GM12878 (cell line): ENCODE measurements at regions not wholly inside any gene's neighbourhood (a gene's known extent, or its start where the extent isn't known, plus 50 kb on each side); places are given as distances from the start of the nearest gene placed in this dataset.

Experiments used
- ATAC-seq: fragments of 200-7000 bp; cut with Tn5 transposase; 3 replicates; pipeline ENCODE4 v1.9.1; 2020; ENCODE audit warnings: mild to moderate bottlenecking, moderate library complexity
- BruUV-seq: library from RNA; stranded (reverse); fragments of 400-500 nt; replicated peaks from 2 replicates; lab custom pipeline; 2021; lab: Mats Ljungman, UMichigan
- CTCF ChIA-PET: fragments of 300-600 bp; sonication (Branson Sonifier 250); formaldehyde crosslinking; extraction: SDS; loops from one replicate; lab custom pipeline; 2021; ENCODE audit warnings: inconsistent platforms; lab: Yijun Ruan, JAX
- POLR2A ChIA-PET: fragments of 350-600 bp; formaldehyde crosslinking; extraction: SDS; loops from one replicate; lab custom pipeline; 2021; ENCODE audit warnings: inconsistent platforms; lab: Charles Lee
- RAD21 ChIA-PET: fragments of 300-600 bp; sonication (Branson Sonifier 250); formaldehyde crosslinking; loops from one replicate; lab custom pipeline; 2023; ENCODE audit warnings: antibody characterized with exemption; ENCODE audit not compliant: unreplicated experiment; lab: Charles Lee
- SMC1A ChIA-PET: fragments of 300-600 bp; sonication (Branson Sonifier 250); formaldehyde crosslinking; loops from one replicate; lab custom pipeline; 2023; ENCODE audit not compliant: unreplicated experiment, uncharacterized antibody; lab: Charles Lee
- DNase-seq: peaks from one replicate; pipeline ENCODE4 v3.0.0-alpha.2; 2011; ENCODE audit warnings: low read depth, low spot score
- FAIRE-seq: peaks from 3 replicates; lab custom pipeline; 2011; peaks lifted over from hg19 to GRCh38; lab: Jason Lieb, UNC
- H2AFZ ChIP-seq: 2 replicates; pipeline ENCODE4 v1.6.0; 2011; ENCODE audit warnings: low read depth, low read length, control low read depth; ENCODE audit not compliant: control insufficient read depth
- H3K27ac ChIP-seq: 2 replicates; pipeline ENCODE4 v1.5.1; 2011; ENCODE audit warnings: control low read depth; ENCODE audit not compliant: control insufficient read depth, insufficient read depth
- H3K27me3 ChIP-seq, 2 experiments: replicated peaks in 1 of 2; 2 replicates each; pipeline versions ENCODE4 v1.6.0 to v1.6.1; 2011; ENCODE audit warnings: low read length in 1 of 2; ENCODE audit not compliant: control insufficient read depth in 2 of 2, insufficient read depth in 2 of 2
- H3K36me3 ChIP-seq, 2 experiments: 2 replicates each; pipeline ENCODE4 v1.5.1; 2011; ENCODE audit warnings: low read length in 1 of 2; ENCODE audit not compliant: control insufficient read depth in 2 of 2, insufficient read depth in 2 of 2
- H3K4me1 ChIP-seq: 2 replicates; pipeline ENCODE4 v1.6.1; 2011; ENCODE audit warnings: mild to moderate bottlenecking, low read length, moderate library complexity, mixed read lengths; ENCODE audit not compliant: control insufficient read depth, insufficient read depth
- H3K4me2 ChIP-seq: 2 replicates; pipeline ENCODE4 v1.6.0; 2011; ENCODE audit warnings: control low read depth; ENCODE audit not compliant: control insufficient read depth, insufficient read depth
- H3K4me3 ChIP-seq: fragments of 200-600 bp; sonication (generic); 2 replicates; pipeline ENCODE4 v1.5.1; 2016
- H3K79me2 ChIP-seq: 2 replicates; pipeline ENCODE4 v1.6.0; 2011; ENCODE audit warnings: low read length; ENCODE audit not compliant: control insufficient read depth, insufficient read depth
- H3K9ac ChIP-seq: 2 replicates; pipeline ENCODE4 v1.8.0; 2011; ENCODE audit warnings: low read length, control low read depth, mixed read lengths; ENCODE audit not compliant: control insufficient read depth, insufficient read depth
- H3K9me3 ChIP-seq: replicated peaks from 3 replicates; pipeline ENCODE4 v1.5.1; 2011; ENCODE audit warnings: mild to moderate bottlenecking, low read length; ENCODE audit not compliant: control insufficient read depth, insufficient read depth
- H4K20me1 ChIP-seq: 2 replicates; pipeline ENCODE4 v1.6.0; 2011; ENCODE audit not compliant: control insufficient read depth, insufficient read depth
- PAX8 ChIP-seq: fragments of 450-650 bp; IDR thresholded peaks from 2 replicates; pipeline ENCODE4 v1.6.1; 2017; ENCODE audit warnings: mild to moderate bottlenecking, moderate library complexity
- WGBS: methylation state at CpG from one replicate; pipeline ENCODE4 v1.1.6; 2016; ENCODE audit warnings: low lambda C conversion rate; ENCODE audit not compliant: insufficient replicate concordance, insufficient coverage; ENCODE audit errors: missing lambda C conversion rate; 5-methylcytosine and 5-hydroxymethylcytosine counted together
- in situ Hi-C: fragments of 300-500 bp; cut with MboI; formaldehyde crosslinking; loops from 9 replicates; pipeline ENCODE4 v1.14.3; 2018; ENCODE audit warnings: mixed read lengths
- intact Hi-C: fragments of 100-400 bp; cut with micrococcal nuclease; formaldehyde crosslinking; loops from one replicate; pipeline ENCODE4 v1.14.2; 2022; ENCODE audit not compliant: unreplicated experiment
- TF ChIP-seq, protein P1 (sequence below): IDR thresholded peaks from 2 replicates; pipeline ENCODE4 v1.6.1; 2012; ENCODE audit warnings: improper control_type of control experiment, low read depth, low read length; ENCODE audit not compliant: insufficient replicate concordance

DNA sequence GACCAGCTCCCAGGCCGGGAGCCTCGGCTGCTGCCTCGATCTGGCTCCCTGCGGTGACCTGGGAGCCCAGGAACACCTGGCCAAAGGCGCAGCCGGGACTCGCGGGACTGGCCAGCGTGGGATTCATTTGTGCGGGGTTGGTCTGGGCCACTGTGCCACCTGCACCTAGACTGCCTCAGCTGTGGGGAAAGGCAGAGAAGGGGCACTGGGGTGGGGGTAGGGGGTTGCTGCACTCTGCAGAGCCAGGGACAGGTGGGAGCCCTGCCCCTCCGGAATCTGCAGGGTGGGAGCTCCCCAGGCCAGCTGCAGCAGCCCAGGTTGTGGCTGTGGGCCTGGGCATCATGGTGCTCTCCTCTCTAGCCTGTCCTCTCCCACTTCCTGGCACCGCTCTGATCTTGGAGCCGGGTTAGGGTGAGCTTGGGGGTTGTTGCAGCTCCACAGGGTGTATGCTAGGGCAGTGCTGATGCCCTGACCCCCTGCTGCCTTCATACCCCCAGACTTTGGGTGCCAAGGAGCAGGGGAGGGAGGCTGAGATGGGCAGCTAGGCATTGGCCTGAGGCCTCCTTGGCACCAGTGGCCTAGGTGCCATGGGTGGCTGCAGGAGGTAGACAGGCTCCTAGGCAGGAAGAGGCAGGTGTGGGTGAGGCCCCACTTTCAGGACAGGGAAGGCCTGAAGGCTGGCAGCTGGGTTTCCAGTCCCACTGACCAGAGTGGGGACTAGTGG lies 57.5 kb upstream of the ETV3 start:
- intact Hi-C loops = loop anchor here (5.0 kb wide), 1 partner anchor 112 kb away; no protein-coding TSS in a partner anchor
- CTCF ChIA-PET = interaction anchor here (0.8 to 20.2 kb wide), 45 partner anchors 8 to 393 kb away, joined by 3 to 349 read pairs (median 6); no protein-coding TSS in a partner anchor
- DNase-seq (no peak), ATAC-seq (no peak), FAIRE-seq (no peak)
- Histone ChIP-seq H2AFZ (no peak overlapping the region), H4K20me1 (no peaks in the 10 kb centered on the region), H3K9ac (no peak overlapping the region), H3K4me1 (no peaks in the 10 kb centered on the region), H3K27me3 (no peaks in the 10 kb centered on the region), H3K79me2 (no peaks in the 10 kb centered on the region), H3K9me3 (no peaks in the 10 kb centered on the region), H3K27ac (no peak overlapping the region), H3K36me3 (no peaks in the 10 kb centered on the region), H3K4me3 (no peak overlapping the region), H3K4me2 (no peak overlapping the region)
- RAD21 ChIA-PET = interaction anchor here (0.6 to 4.3 kb wide), 20 partner anchors 8 to 929 kb away, joined by 3 to 23 read pairs (median 4); no protein-coding TSS in a partner anchor
- POLR2A ChIA-PET = no interaction called here
- WGBS = 77% methylated on average over 13 of the region's 13 CpGs
- in situ Hi-C loops = no loop called here
- SMC1A ChIA-PET = interaction anchor here (0.7 to 4.5 kb wide), 27 partner anchors 11 to 310 kb away, joined by 3 to 23 read pairs (median 5); no protein-coding TSS in a partner anchor
- TF ChIP-seq, protein P1, sequence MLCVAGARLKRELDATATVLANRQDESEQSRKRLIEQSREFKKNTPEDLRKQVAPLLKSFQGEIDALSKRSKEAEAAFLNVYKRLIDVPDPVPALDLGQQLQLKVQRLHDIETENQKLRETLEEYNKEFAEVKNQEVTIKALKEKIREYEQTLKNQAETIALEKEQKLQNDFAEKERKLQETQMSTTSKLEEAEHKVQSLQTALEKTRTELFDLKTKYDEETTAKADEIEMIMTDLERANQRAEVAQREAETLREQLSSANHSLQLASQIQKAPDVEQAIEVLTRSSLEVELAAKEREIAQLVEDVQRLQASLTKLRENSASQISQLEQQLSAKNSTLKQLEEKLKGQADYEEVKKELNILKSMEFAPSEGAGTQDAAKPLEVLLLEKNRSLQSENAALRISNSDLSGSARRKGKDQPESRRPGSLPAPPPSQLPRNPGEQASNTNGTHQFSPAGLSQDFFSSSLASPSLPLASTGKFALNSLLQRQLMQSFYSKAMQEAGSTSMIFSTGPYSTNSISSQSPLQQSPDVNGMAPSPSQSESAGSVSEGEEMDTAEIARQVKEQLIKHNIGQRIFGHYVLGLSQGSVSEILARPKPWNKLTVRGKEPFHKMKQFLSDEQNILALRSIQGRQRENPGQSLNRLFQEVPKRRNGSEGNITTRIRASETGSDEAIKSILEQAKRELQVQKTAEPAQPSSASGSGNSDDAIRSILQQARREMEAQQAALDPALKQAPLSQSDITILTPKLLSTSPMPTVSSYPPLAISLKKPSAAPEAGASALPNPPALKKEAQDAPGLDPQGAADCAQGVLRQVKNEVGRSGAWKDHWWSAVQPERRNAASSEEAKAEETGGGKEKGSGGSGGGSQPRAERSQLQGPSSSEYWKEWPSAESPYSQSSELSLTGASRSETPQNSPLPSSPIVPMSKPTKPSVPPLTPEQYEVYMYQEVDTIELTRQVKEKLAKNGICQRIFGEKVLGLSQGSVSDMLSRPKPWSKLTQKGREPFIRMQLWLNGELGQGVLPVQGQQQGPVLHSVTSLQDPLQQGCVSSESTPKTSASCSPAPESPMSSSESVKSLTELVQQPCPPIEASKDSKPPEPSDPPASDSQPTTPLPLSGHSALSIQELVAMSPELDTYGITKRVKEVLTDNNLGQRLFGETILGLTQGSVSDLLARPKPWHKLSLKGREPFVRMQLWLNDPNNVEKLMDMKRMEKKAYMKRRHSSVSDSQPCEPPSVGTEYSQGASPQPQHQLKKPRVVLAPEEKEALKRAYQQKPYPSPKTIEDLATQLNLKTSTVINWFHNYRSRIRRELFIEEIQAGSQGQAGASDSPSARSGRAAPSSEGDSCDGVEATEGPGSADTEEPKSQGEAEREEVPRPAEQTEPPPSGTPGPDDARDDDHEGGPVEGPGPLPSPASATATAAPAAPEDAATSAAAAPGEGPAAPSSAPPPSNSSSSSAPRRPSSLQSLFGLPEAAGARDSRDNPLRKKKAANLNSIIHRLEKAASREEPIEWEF = no peak
- TF ChIP-seq PAX8 = no peak
- BruUV-seq = no TSS peak
